Adrenal gland (tissue), 9 donors: ENCODE measurements at regions not wholly inside any gene's neighbourhood (a gene's known extent, or its start where the extent isn't known, plus 50 kb on each side); places are given as distances from the start of the nearest gene placed in this dataset.

Experiments used
- DNase-seq, 7 donors: peaks; one replicate each; pipeline ENCODE4 v3.0.0-alpha.2; 2019 to 2020
- H3K27ac ChIP-seq, 5 donors: fragments of 200-600 bp; sonication (generic) in 4 of 5; 1 replicate in 3 of 5; 2 replicates in 2 of 5; pipeline versions ENCODE4 v1.5.1 to v1.8.0; 2016 to 2020; ENCODE audit warnings: mild to moderate bottlenecking in 1 of 5
- H3K27me3 ChIP-seq: fragments of 200-600 bp; 2 replicates; pipeline ENCODE4 v1.8.0; 2021
- H3K36me3 ChIP-seq, 2 donors: fragments of 200-600 bp; replicated peaks in 1 of 2; 1 replicate in 1 of 2; 2 replicates in 1 of 2; pipeline versions ENCODE4 v1.5.1 to v1.8.0; 2018 to 2022
- H3K4me1 ChIP-seq, 2 donors: fragments of 200-600 bp; replicated peaks in 1 of 2; 1 replicate in 1 of 2; 2 replicates in 1 of 2; pipeline versions ENCODE4 v1.5.1 to v1.8.0; 2018 to 2021
- H3K4me3 ChIP-seq, 4 donors: fragments of 200-600 bp; sonication (generic) in 3 of 4; one replicate each; pipeline ENCODE4 v1.5.1; 2016 to 2018
- H3K9me3 ChIP-seq, 3 donors: fragments of 200-600 bp; sonication (generic) in 1 of 3; replicated peaks in 1 of 3; 1 replicate in 2 of 3; 2 replicates in 1 of 3; pipeline versions ENCODE4 v1.5.1 to v1.8.0; 2016 to 2021
- POLR2A ChIP-seq, 2 donors: fragments of 450-650 bp; IDR thresholded peaks; one replicate each; pipeline ENCODE4 v1.6.1; 2017; ENCODE audit warnings: antibody characterized with exemption in 2 of 2, mild to moderate bottlenecking in 2 of 2, moderate library complexity in 1 of 2
- whole genome bisulfite sequencing, 4 donors: extraction: QIAGEN DNeasy Blood & Tissue Kit in 2 of 4; methylation state at CpG; one replicate each; pipeline versions ENCODE4 v1.1.5 to v1.1.7; 2013 to 2017; 5-methylcytosine and 5-hydroxymethylcytosine counted together
- intact Hi-C, 2 donors: fragments of 100-400 bp; cut with DNase I; formaldehyde crosslinking; loops; one replicate each; pipeline versions ENCODE4 v1.14.1 to v1.15.0; 2022 to 2023
- TF ChIP-seq, protein P1 (sequence below), 6 experiments: fragments of 450-650 bp in 4 of 6; fragments of 200-600 bp in 2 of 6; sonication (generic) in 1 of 6; IDR thresholded peaks; 1 replicate in 5 of 6; 2 replicates in 1 of 6; pipeline versions ENCODE4 v1.5.1 to v1.8.0; 2016 to 2021; ENCODE audit warnings: antibody characterized with exemption in 6 of 6, mild to moderate bottlenecking in 2 of 6, moderate library complexity in 1 of 6
- donor health status: healthy with polysubstance abuse.
- donor health status: Bipolar disorder and iron deficiency.
- donor health status: DM: yes; HTN: yes; CAD: no.
- donor health status: DM: no; HTN: no; CAD: no.
- donor health status: DM: no; HTN: no; CAD: no.

DNA sequence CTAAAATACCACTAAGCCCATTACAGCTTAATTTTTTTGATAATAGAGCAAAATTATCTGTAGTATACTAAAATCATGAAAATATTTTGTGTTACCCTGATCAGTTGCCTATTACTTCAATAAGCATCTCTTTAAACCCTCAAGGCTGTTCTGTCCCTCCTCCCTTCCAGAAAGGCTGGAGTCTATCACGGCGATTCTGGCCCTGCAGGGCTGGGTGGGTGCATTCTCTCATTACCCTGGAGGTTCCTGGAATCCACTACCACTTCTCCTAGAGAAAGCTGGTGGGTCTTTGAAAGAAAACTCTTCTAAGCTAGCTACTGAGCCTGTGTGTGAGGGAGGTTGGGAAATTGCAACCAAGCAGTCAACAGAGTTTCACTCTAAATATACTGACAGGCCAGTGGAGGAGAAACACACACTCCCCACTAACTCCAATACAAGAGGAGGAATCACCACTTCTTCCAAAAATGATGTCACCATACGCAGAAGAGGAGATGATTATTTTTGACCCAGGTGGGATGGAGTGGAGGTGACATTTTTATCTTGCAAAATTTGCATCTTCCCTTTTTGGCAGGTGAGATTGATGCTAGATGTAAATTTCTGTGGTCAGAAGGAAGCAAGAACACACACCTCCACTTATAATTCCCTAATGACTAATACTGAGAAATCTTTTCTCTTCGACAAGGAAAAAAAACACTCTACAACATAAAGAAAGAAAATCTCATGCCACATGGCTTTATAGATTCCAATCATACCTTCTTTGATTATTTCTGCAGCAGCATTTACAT, 182.3 kb upstream of the PHACTR1 start:
- Histone ChIP-seq H3K4me3 (no peak overlapping the region), H3K27ac (no peak overlapping the region), H3K4me1 (peaks cover 0 to 23% of the 10 kb centered on the region in 2 donors), H3K36me3 (no peaks in the 10 kb centered on the region), H3K27me3 (no peaks in the 10 kb centered on the region), H3K9me3 (no peaks in the 10 kb centered on the region)
- DNase-seq = no peak
- intact Hi-C loops = no loop called here
- 72 to 94% (median 85%) methylated on average over 4 of the region's 4 CpGs for WGBS, 4 donors
- TF ChIP-seq POLR2A (IDR thresholded peaks at IDR 0.05) = no peak
- TF ChIP-seq, protein P1, sequence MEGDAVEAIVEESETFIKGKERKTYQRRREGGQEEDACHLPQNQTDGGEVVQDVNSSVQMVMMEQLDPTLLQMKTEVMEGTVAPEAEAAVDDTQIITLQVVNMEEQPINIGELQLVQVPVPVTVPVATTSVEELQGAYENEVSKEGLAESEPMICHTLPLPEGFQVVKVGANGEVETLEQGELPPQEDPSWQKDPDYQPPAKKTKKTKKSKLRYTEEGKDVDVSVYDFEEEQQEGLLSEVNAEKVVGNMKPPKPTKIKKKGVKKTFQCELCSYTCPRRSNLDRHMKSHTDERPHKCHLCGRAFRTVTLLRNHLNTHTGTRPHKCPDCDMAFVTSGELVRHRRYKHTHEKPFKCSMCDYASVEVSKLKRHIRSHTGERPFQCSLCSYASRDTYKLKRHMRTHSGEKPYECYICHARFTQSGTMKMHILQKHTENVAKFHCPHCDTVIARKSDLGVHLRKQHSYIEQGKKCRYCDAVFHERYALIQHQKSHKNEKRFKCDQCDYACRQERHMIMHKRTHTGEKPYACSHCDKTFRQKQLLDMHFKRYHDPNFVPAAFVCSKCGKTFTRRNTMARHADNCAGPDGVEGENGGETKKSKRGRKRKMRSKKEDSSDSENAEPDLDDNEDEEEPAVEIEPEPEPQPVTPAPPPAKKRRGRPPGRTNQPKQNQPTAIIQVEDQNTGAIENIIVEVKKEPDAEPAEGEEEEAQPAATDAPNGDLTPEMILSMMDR (IDR thresholded peaks at IDR 0.05) = no peak

DNA sequence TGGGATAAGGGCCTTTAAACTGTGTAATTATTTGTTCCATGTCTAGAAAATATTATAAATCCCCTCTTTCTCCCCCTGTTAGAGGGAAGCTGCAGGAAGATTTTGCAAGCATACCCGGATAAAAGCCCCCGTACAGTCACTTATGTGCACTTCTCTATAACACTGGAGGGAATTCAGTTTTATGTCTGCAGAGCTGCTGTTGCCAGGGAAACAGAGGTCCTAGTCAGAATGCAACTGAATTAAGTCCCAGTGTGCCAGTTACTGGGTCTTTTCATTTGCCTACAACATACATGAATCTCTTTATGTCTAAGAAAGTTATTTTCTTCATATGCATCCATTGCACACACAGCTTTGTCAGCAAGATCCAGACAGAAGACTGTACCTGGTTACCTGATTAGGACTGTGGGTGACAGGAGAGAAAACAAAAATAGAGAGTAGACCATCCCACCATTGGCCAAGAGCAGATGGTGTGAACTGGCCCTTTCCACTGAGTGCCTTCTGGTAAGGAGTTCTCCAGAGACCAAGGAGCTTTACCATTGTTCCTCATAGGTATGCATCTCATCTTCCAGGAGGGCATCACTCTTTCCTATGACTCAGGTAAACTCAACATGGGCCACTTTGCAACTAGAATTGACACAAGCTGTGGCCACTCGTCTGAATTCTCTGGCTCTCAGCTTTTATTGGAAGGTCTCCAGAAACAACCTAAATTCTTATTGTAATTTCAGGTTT, 180.8 kb upstream of the PHACTR1 start:
- H3K4me1 ChIP-seq = peaks cover 0 to 22% of the 10 kb centered on the region in 2 donors
- no peaks in the 10 kb centered on the region for H3K9me3 ChIP-seq
- 78 to 89% (median 84%) methylated on average over 3 of the region's 3 CpGs for WGBS, 4 donors
- no peak overlapping the region for H3K4me3 ChIP-seq
- DNase-seq = no peak
- no peaks in the 10 kb centered on the region for H3K36me3 ChIP-seq
- TF ChIP-seq POLR2A (IDR thresholded peaks at IDR 0.05) = no peak
- TF ChIP-seq, protein P1 (IDR thresholded peaks at IDR 0.05) = no peak
- no peak overlapping the region for H3K27ac ChIP-seq
- H3K27me3 ChIP-seq = no peaks in the 10 kb centered on the region
- intact Hi-C loops = no loop called here

DNA sequence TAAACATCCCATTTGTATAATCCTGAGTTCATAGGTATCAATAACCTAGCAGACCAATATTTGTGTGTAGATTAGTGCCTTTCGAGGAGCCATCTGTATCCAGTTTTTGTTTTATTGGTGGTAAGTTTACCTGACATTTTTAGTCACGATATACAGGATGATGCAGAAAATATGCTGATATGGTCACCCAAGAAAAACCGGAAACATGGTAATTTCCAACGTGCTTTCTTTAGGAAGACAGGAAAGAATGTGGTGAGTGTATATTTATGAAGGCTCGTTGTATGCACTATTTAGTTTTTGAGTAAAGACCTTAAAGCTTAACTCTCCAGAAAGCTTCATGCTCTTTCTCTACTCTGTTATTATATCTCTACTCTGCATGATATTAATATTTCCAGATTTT, 180.2 kb upstream of the PHACTR1 start:
- no peak overlapping the region for H3K27ac ChIP-seq
- H3K27me3 ChIP-seq = no peaks in the 10 kb centered on the region
- H3K4me3 ChIP-seq = no peak overlapping the region
- TF ChIP-seq POLR2A (IDR thresholded peaks at IDR 0.05) = no peak
- TF ChIP-seq, protein P1 (IDR thresholded peaks at IDR 0.05) = no peak
- H3K9me3 ChIP-seq = no peaks in the 10 kb centered on the region
- intact Hi-C loops = no loop called here
- 82 to 89% (median 85%) methylated on average over 5 of the region's 5 CpGs for WGBS, 4 donors
- H3K36me3 ChIP-seq = no peaks in the 10 kb centered on the region
- H3K4me1 ChIP-seq = peaks cover 0 to 22% of the 10 kb centered on the region in 2 donors
- no peak for DNase-seq

DNA sequence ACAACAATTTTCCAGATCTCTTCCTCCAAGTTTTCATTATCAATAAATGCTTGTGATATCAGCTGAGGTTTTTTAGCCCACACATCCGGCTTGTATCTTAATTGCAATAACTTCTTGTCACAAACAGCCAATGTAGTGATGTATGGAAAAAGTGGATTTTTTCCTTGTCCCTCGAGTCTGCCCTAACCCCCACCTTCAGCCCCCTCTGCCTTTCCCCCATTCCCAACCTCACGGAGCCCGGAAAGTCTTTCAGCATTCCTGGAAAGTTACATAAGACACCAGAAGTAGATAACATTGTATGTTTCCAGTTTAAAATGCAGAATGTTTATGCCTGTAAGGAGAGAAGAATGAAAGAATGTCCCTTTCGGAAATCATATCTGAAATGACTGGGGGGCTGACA, 179.2 kb upstream of the PHACTR1 start:
- H3K36me3 ChIP-seq = no peaks in the 10 kb centered on the region
- TF ChIP-seq POLR2A (IDR thresholded peaks at IDR 0.05) = no peak
- TF ChIP-seq, protein P1 (IDR thresholded peaks at IDR 0.05) = no peak
- intact Hi-C loops = no loop called here
- WGBS, 4 donors = 50 to 61% (median 61%) methylated on average over 5 of the region's 5 CpGs
- H3K27ac ChIP-seq = no peak overlapping the region
- no peak for DNase-seq
- no peaks in the 10 kb centered on the region for H3K27me3 ChIP-seq
- no peak overlapping the region for H3K4me3 ChIP-seq
- no peaks in the 10 kb centered on the region for H3K9me3 ChIP-seq
- H3K4me1 ChIP-seq = peaks cover 0 to 22% of the 10 kb centered on the region in 2 donors
